H9 (cell line): ENCODE measurements at regions not wholly inside any gene's neighbourhood (a gene's known extent, or its start where the extent isn't known, plus 50 kb on each side); places are given as distances from the start of the nearest gene placed in this dataset.

Experiments used
- DNase-seq: peaks from one replicate; pipeline ENCODE4 v3.0.0-alpha.2; 2017
- H2AFZ ChIP-seq: one replicate; pipeline ENCODE4 v1.6.1; 2013; ENCODE audit warnings: mild to moderate bottlenecking, low read length, control low read depth, moderate library complexity
- H2AK5ac ChIP-seq: 2 replicates; pipeline ENCODE4 v1.6.1; 2013; ENCODE audit warnings: low read length, control low read depth, mixed read lengths; ENCODE audit not compliant: insufficient read length
- H2BK120ac ChIP-seq: one replicate; pipeline ENCODE4 v1.6.1; 2013; ENCODE audit warnings: low read depth, mild to moderate bottlenecking, low read length, control low read depth, inconsistent platforms; ENCODE audit not compliant: poor library complexity, severe bottlenecking
- H2BK12ac ChIP-seq: 2 replicates; pipeline ENCODE4 v1.6.1; 2013; ENCODE audit warnings: low read length, control low read depth, mixed read lengths, low read depth; ENCODE audit not compliant: insufficient read length
- H2BK15ac ChIP-seq: 2 replicates; pipeline ENCODE4 v1.6.1; 2013; ENCODE audit warnings: low read depth, low read length, control low read depth
- H2BK20ac ChIP-seq: one replicate; pipeline ENCODE4 v1.6.1; 2013; ENCODE audit warnings: low read depth, mild to moderate bottlenecking, low read length, control low read depth, inconsistent platforms; ENCODE audit not compliant: poor library complexity, severe bottlenecking
- H2BK5ac ChIP-seq: 2 replicates; pipeline ENCODE4 v1.6.1; 2013; ENCODE audit warnings: low read length, control low read depth, mixed read lengths; ENCODE audit not compliant: insufficient read length
- H3K14ac ChIP-seq: 2 replicates; pipeline ENCODE4 v1.6.1; 2013; ENCODE audit warnings: low read length, control low read depth; ENCODE audit not compliant: insufficient read depth
- H3K18ac ChIP-seq: 2 replicates; pipeline ENCODE4 v1.6.1; 2013; ENCODE audit warnings: low read depth, mild to moderate bottlenecking, mixed read lengths, low read length, control low read depth; ENCODE audit not compliant: insufficient read length
- H3K23ac ChIP-seq: 2 replicates; pipeline ENCODE4 v1.6.1; 2013; ENCODE audit warnings: low read length, control low read depth, mixed read lengths, low read depth; ENCODE audit not compliant: insufficient read length
- H3K23me2 ChIP-seq: 2 replicates; pipeline ENCODE4 v1.6.1; 2013; ENCODE audit warnings: low read depth, mild to moderate bottlenecking, mixed read lengths, low read length, control low read depth; ENCODE audit not compliant: insufficient read length, poor library complexity, severe bottlenecking
- H3K27ac ChIP-seq: 2 replicates; pipeline ENCODE4 v1.5.1; 2013; ENCODE audit warnings: low read length, control low read depth, mixed read lengths, low read depth; ENCODE audit not compliant: insufficient read length
- H3K27me3 ChIP-seq: 2 replicates; pipeline ENCODE4 v1.6.1; 2013; ENCODE audit warnings: low read length, control low read depth, inconsistent platforms; ENCODE audit not compliant: insufficient read depth
- H3K4ac ChIP-seq: 2 replicates; pipeline ENCODE4 v1.6.1; 2013; ENCODE audit warnings: low read depth, mild to moderate bottlenecking, control low read depth, inconsistent platforms, low read length, moderate library complexity
- H3K4me1 ChIP-seq: 2 replicates; pipeline ENCODE4 v1.6.1; 2013; ENCODE audit warnings: low read length, control low read depth, inconsistent platforms; ENCODE audit not compliant: insufficient read depth
- H3K4me2 ChIP-seq: 2 replicates; pipeline ENCODE4 v1.6.1; 2013; ENCODE audit warnings: low read length, control low read depth, mixed read lengths; ENCODE audit not compliant: insufficient read length, insufficient read depth
- H3K56ac ChIP-seq: 2 replicates; pipeline ENCODE4 v1.6.1; 2013; ENCODE audit warnings: low read depth, mild to moderate bottlenecking, mixed read lengths, low read length, control low read depth; ENCODE audit not compliant: insufficient read length
- H3K79me1 ChIP-seq: 2 replicates; pipeline ENCODE4 v1.6.1; 2013; ENCODE audit warnings: low read depth, mild to moderate bottlenecking, moderate library complexity, low read length, control low read depth, inconsistent platforms; ENCODE audit not compliant: insufficient read depth, poor library complexity, severe bottlenecking
- H3K79me2 ChIP-seq: 2 replicates; pipeline ENCODE4 v1.6.1; 2013; ENCODE audit warnings: low read length, control low read depth, inconsistent platforms; ENCODE audit not compliant: insufficient read depth
- H3K9ac ChIP-seq: 2 replicates; pipeline ENCODE4 v1.6.1; 2013; ENCODE audit warnings: low read length, control low read depth, mixed read lengths; ENCODE audit not compliant: insufficient read length; ENCODE audit errors: extremely low read depth
- H3K9me3 ChIP-seq: one replicate; pipeline ENCODE4 v1.6.1; 2013; ENCODE audit warnings: low read depth, low read length, inconsistent platforms; ENCODE audit not compliant: control insufficient read depth
- H3T11ph ChIP-seq: one replicate; pipeline ENCODE4 v1.6.1; 2013; ENCODE audit warnings: mild to moderate bottlenecking, low read length, control low read depth, inconsistent platforms
- H4K20me1 ChIP-seq: one replicate; pipeline ENCODE4 v1.6.1; 2013; ENCODE audit not compliant: control insufficient read depth, insufficient read length, insufficient read depth
- H4K5ac ChIP-seq: 2 replicates; pipeline ENCODE4 v1.6.1; 2013; ENCODE audit warnings: low read depth, mild to moderate bottlenecking, mixed read lengths, low read length, control low read depth; ENCODE audit not compliant: insufficient read length
- H4K8ac ChIP-seq: replicated peaks from 2 replicates; pipeline ENCODE4 v1.6.1; 2013; ENCODE audit warnings: low read length, control low read depth, mixed read lengths, low read depth; ENCODE audit not compliant: insufficient read length
- H4K91ac ChIP-seq: 2 replicates; pipeline ENCODE4 v1.6.1; 2013; ENCODE audit warnings: low read depth, mild to moderate bottlenecking, moderate library complexity, mixed read lengths, low read length, control low read depth; ENCODE audit not compliant: insufficient read length
- H3K27ac Mint-ChIP-seq, 3 experiments: 2 replicates in 2 of 3; 3 replicates in 1 of 3; pipeline ENCODE4 v1.8.0; 2020 to 2021; ENCODE audit warnings: mixed read lengths in 3 of 3, mild to moderate bottlenecking in 1 of 3, moderate library complexity in 1 of 3
- H3K27me3 Mint-ChIP-seq: 2 replicates; pipeline ENCODE4 v1.8.0; 2021; ENCODE audit warnings: low read depth, mild to moderate bottlenecking, moderate library complexity, mixed read lengths
- H3K36me3 Mint-ChIP-seq, 3 experiments: 2 replicates in 2 of 3; 3 replicates in 1 of 3; pipeline ENCODE4 v1.8.0; 2020 to 2021; ENCODE audit warnings: low read depth in 3 of 3, mixed read lengths in 3 of 3; ENCODE audit not compliant: insufficient read depth in 1 of 3
- H3K4me1 Mint-ChIP-seq, 2 experiments: 2 replicates each; pipeline ENCODE4 v1.8.0; 2020; ENCODE audit warnings: mixed read lengths in 2 of 2
- H3K4me3 Mint-ChIP-seq, 2 experiments: 2 replicates in 1 of 2; 3 replicates in 1 of 2; pipeline ENCODE4 v1.8.0; 2020 to 2021; ENCODE audit warnings: mild to moderate bottlenecking in 2 of 2, mixed read lengths in 2 of 2, moderate library complexity in 1 of 2
- H3K9me3 Mint-ChIP-seq, 2 experiments: 2 replicates in 1 of 2; 3 replicates in 1 of 2; pipeline ENCODE4 v1.8.0; 2020; ENCODE audit warnings: mild to moderate bottlenecking in 2 of 2, mixed read lengths in 2 of 2, moderate library complexity in 1 of 2
- WGBS: extraction: QIAGEN DNeasy Blood & Tissue Kit; methylation state at CpG from one replicate; pipeline ENCODE4 v1.1.7; 2013; ENCODE audit warnings: missing lambda C conversion rate, low lambda C conversion rate, mixed read lengths; ENCODE audit not compliant: insufficient read length; ENCODE audit errors: extremely low coverage; 5-methylcytosine and 5-hydroxymethylcytosine counted together
- TF ChIP-seq, protein P1 (sequence below): fragments of 200-600 bp; sonication (generic); conservative IDR thresholded peaks from 3 replicates; pipeline ENCODE4 v1.8.0; 2021; ENCODE audit warnings: antibody characterized with exemption, mild to moderate bottlenecking

DNA sequence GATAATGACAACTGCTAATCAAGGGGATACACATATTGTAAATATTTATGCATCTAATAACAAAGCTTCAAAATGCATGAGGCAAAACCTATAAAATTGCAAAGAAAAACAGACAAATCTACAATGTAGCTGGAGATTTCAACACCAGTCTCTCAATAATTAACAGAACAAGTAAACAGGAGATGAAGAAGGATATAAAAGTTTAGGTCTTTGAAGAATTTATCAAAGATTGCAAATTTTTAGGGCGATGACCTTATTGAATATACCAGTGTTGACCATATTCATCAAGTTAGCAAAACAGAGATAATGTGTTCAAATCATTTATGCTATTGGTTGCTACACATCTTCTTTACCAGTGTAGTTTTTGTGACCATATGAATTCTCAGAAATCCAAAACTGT, 237.8 kb upstream of the SGK1 start:
- Histone ChIP-seq H4K8ac (no peak overlapping the region), H3K27ac (no peak overlapping the region), H3K4me2 (no peak overlapping the region), H3T11ph (no peak overlapping the region), H3K9me3 (no peaks in the 10 kb centered on the region), H3K4me1 (peaks cover 4% of the 10 kb centered on the region; the same call in 1 of the 2 replicates), H3K79me2 (no peaks in the 10 kb centered on the region), H3K23me2 (no peaks in the 10 kb centered on the region), H3K23ac (no peak overlapping the region), H3K14ac (no peak overlapping the region), H3K9ac (no peak overlapping the region), H3K18ac (no peak overlapping the region), H2BK120ac (no peak overlapping the region), H4K5ac (no peak overlapping the region), H2AFZ (no peak overlapping the region), H3K79me1 (no peaks in the 10 kb centered on the region), H3K27me3 (no peaks in the 10 kb centered on the region), H4K20me1 (no peaks in the 10 kb centered on the region), H2AK5ac (no peak overlapping the region), H2BK20ac (no peak overlapping the region), H2BK12ac (no peak overlapping the region), H3K4ac (no peak overlapping the region), H2BK15ac (no peak overlapping the region), H4K91ac (no peak overlapping the region), H2BK5ac (no peak overlapping the region), H3K56ac (no peak overlapping the region)
- TF ChIP-seq, protein P1, sequence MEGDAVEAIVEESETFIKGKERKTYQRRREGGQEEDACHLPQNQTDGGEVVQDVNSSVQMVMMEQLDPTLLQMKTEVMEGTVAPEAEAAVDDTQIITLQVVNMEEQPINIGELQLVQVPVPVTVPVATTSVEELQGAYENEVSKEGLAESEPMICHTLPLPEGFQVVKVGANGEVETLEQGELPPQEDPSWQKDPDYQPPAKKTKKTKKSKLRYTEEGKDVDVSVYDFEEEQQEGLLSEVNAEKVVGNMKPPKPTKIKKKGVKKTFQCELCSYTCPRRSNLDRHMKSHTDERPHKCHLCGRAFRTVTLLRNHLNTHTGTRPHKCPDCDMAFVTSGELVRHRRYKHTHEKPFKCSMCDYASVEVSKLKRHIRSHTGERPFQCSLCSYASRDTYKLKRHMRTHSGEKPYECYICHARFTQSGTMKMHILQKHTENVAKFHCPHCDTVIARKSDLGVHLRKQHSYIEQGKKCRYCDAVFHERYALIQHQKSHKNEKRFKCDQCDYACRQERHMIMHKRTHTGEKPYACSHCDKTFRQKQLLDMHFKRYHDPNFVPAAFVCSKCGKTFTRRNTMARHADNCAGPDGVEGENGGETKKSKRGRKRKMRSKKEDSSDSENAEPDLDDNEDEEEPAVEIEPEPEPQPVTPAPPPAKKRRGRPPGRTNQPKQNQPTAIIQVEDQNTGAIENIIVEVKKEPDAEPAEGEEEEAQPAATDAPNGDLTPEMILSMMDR, result no peak
- Mint-ChIP-seq H3K27me3 (no peaks in the 10 kb centered on the region), H3K4me3 (no peak overlapping the region), H3K9me3 (no peaks in the 10 kb centered on the region; a peak in 1 of 5 replicates), H3K27ac (no peak overlapping the region), H3K4me1 (peaks cover 5 to 7% of the 10 kb centered on the region in 2 experiments), H3K36me3 (no peaks in the 10 kb centered on the region)
- no CpG with 5 or more reads among the region's 1 CpG for WGBS
- no peak for DNase-seq
